KMS-11 (cell line): ENCODE measurements at regions not wholly inside any gene's neighbourhood (a gene's known extent, or its start where the extent isn't known, plus 50 kb on each side); places are given as distances from the start of the nearest gene placed in this dataset.

Source experiments
- H2AFZ ChIP-seq: fragments of 200-600 bp; sonication (generic); 2 replicates; pipeline ENCODE4 v1.6.1; 2016; ENCODE audit warnings: antibody characterized with exemption, mixed run types, low read depth
- H3K27ac ChIP-seq: fragments of 200-600 bp; sonication (generic); 2 replicates; pipeline ENCODE4 v1.6.1; 2016; ENCODE audit warnings: mild to moderate bottlenecking, mixed run types
- H3K27me3 ChIP-seq: fragments of 200-600 bp; sonication (generic); 2 replicates; pipeline ENCODE4 v1.6.1; 2017; ENCODE audit warnings: mild to moderate bottlenecking, low read depth, mixed run types, moderate library complexity; ENCODE audit not compliant: insufficient read depth
- H3K36me3 ChIP-seq: fragments of 200-600 bp; sonication (generic); 2 replicates; pipeline ENCODE4 v1.6.1; 2017; ENCODE audit warnings: mild to moderate bottlenecking, mixed run types; ENCODE audit not compliant: insufficient read depth
- H3K4me1 ChIP-seq: fragments of 200-600 bp; sonication (generic); 2 replicates; pipeline ENCODE4 v1.6.1; 2016; ENCODE audit warnings: mild to moderate bottlenecking, low read depth, mixed run types; ENCODE audit not compliant: poor library complexity, severe bottlenecking
- H3K4me2 ChIP-seq: fragments of 200-600 bp; sonication (generic); 2 replicates; pipeline ENCODE4 v1.7.0; 2016; ENCODE audit warnings: mild to moderate bottlenecking, mixed run types
- H3K4me3 ChIP-seq: fragments of 200-600 bp; sonication (generic); IDR thresholded peaks from 2 replicates; pipeline ENCODE4 v1.6.1; 2017; ENCODE audit warnings: low read depth, low read length, mixed read lengths; ENCODE audit not compliant: insufficient read depth
- H3K79me2 ChIP-seq: fragments of 200-600 bp; sonication (generic); 2 replicates; pipeline ENCODE4 v1.6.1; 2016; ENCODE audit warnings: low read depth, mixed run types; ENCODE audit not compliant: insufficient read depth
- H3K9ac ChIP-seq: fragments of 200-600 bp; sonication (generic); 2 replicates; pipeline ENCODE4 v1.6.1; 2016; ENCODE audit warnings: mild to moderate bottlenecking, mixed run types
- H4K20me1 ChIP-seq: fragments of 200-600 bp; sonication (generic); 2 replicates; pipeline ENCODE4 v1.6.1; 2016; ENCODE audit warnings: mild to moderate bottlenecking, mixed run types; ENCODE audit not compliant: insufficient read depth
- CTCF ChIP-seq: fragments of 200-600 bp; sonication (generic); conservative IDR thresholded peaks from 2 replicates; pipeline ENCODE4 v1.6.1; 2017; ENCODE audit warnings: low read depth, mild to moderate bottlenecking, antibody characterized with exemption, low read length, moderate library complexity, mixed read lengths

- H3K27me3 ChIP-seq = no peaks in the 10 kb centered on the region
- H4K20me1 ChIP-seq = no peaks in the 10 kb centered on the region
- no peaks in the 10 kb centered on the region for H3K36me3 ChIP-seq
- no peak overlapping the region for H3K4me3 ChIP-seq
- no peaks in the 10 kb centered on the region for H3K4me1 ChIP-seq
- H3K79me2 ChIP-seq = no peaks in the 10 kb centered on the region
- H3K9ac ChIP-seq = no peak overlapping the region
- TF ChIP-seq CTCF = no peak
- H2AFZ ChIP-seq = no peak overlapping the region
- H3K27ac ChIP-seq = no peak overlapping the region
- H3K4me2 ChIP-seq = no peak overlapping the region
Measured at GRCh38 chr19:31725051-31725450, 375.8 kb upstream of the TSHZ3 start.

GRCh38 chr19:31727536-31727935 lies 378.3 kb upstream of the TSHZ3 start:
- Histone ChIP-seq H3K4me3 (no peak overlapping the region), H3K36me3 (no peaks in the 10 kb centered on the region), H3K9ac (no peak overlapping the region), H3K27me3 (no peaks in the 10 kb centered on the region), H3K4me2 (no peak overlapping the region), H4K20me1 (no peaks in the 10 kb centered on the region), H3K79me2 (no peaks in the 10 kb centered on the region), H2AFZ (no peak overlapping the region), H3K27ac (no peak overlapping the region), H3K4me1 (no peaks in the 10 kb centered on the region)
- TF ChIP-seq CTCF = no peak

GRCh38 chr19:31730270-31730669 lies 381.0 kb upstream of the TSHZ3 start:
- H3K4me1 ChIP-seq = no peaks in the 10 kb centered on the region
- no peaks in the 10 kb centered on the region for H3K36me3 ChIP-seq
- H4K20me1 ChIP-seq = no peaks in the 10 kb centered on the region
- no peak overlapping the region for H3K4me3 ChIP-seq
- H3K79me2 ChIP-seq = no peaks in the 10 kb centered on the region
- H3K27ac ChIP-seq = no peak overlapping the region
- no peaks in the 10 kb centered on the region for H3K27me3 ChIP-seq
- no peak overlapping the region for H3K9ac ChIP-seq
- TF ChIP-seq CTCF = no peak
- H3K4me2 ChIP-seq = no peak overlapping the region
- H2AFZ ChIP-seq = no peak overlapping the region

GRCh38 chr19:31733591-31733990 lies 384.4 kb upstream of the TSHZ3 start:
- no peak overlapping the region for H3K27ac ChIP-seq
- H3K4me1 ChIP-seq = no peaks in the 10 kb centered on the region
- H3K79me2 ChIP-seq = no peaks in the 10 kb centered on the region
- no peak for TF ChIP-seq CTCF
- H2AFZ ChIP-seq = no peak overlapping the region
- H3K36me3 ChIP-seq = no peaks in the 10 kb centered on the region; the same call in 1 of the 2 replicates
- no peak overlapping the region for H3K4me3 ChIP-seq
- H3K9ac ChIP-seq = no peak overlapping the region
- H3K4me2 ChIP-seq = no peak overlapping the region
- H3K27me3 ChIP-seq = no peaks in the 10 kb centered on the region
- H4K20me1 ChIP-seq = no peaks in the 10 kb centered on the region

GRCh38 chr19:31742249-31742648 lies 393.0 kb upstream of the TSHZ3 start:
- TF ChIP-seq CTCF = no peak
- Histone ChIP-seq H3K27ac (no peak overlapping the region), H3K27me3 (no peaks in the 10 kb centered on the region), H3K9ac (no peak overlapping the region), H3K4me3 (no peak overlapping the region), H3K4me1 (no peaks in the 10 kb centered on the region), H3K36me3 (no peaks in the 10 kb centered on the region; the same call in 1 of the 2 replicates), H4K20me1 (no peaks in the 10 kb centered on the region), H2AFZ (no peak overlapping the region), H3K4me2 (no peak overlapping the region), H3K79me2 (no peaks in the 10 kb centered on the region)
